HG03103 (cell line): ENCODE measurements at regions not wholly inside any gene's neighbourhood (a gene's known extent, or its start where the extent isn't known, plus 50 kb on each side); places are given as distances from the start of the nearest gene placed in this dataset.
"Not testable (repeated sequence)": the region's sequence is repeated elsewhere in the genome, so short reads cannot be mapped to it uniquely, and the experiment has no call there.

ENCODE experiments used
- ATAC-seq: cut with Tn5 transposase; IDR thresholded peaks from one replicate; pipeline ENCODE4 v1.9.1; 2021; ENCODE audit warnings: low read depth; ENCODE audit not compliant: unreplicated experiment

DNA sequence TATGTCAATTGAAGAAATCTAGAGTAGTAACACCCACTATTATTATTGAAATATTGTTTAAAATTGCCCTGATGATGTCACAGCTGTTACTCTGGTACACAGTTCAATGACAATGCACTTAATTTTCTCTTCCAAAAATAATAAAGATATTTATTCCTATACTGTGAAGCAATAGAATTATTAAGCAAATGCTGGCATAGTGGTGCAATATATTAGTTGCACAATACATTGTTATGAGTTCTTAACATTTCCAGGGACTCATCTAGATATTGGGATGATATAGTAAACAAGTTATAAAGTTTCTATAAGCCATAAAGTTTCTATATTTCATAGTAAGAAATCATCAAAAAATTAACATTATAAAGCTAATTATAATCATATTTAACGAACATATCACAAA is 897.8 kb downstream of the LRFN5 start:
- no peak for ATAC-seq

DNA sequence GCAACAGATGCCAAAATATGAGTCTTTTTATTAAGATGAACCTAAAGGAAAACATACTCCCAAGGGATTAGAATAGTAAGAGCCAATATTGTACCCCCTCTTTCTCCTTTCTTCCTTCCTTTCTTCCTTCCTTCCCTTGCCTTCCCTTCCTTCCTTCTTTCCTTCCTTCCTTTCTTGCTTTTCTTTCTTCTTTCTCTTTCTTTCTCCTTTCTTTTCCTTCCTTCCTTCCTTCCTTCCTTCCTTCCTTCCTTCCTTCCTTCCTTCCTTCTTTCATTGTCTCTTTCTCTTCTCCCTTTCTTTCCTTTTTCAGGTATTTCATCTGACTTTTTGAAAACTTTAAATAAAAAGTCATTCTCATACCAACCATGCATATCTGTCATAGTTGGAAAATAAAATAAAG is 892.5 kb downstream of the LRFN5 start:
- no peak for ATAC-seq

DNA sequence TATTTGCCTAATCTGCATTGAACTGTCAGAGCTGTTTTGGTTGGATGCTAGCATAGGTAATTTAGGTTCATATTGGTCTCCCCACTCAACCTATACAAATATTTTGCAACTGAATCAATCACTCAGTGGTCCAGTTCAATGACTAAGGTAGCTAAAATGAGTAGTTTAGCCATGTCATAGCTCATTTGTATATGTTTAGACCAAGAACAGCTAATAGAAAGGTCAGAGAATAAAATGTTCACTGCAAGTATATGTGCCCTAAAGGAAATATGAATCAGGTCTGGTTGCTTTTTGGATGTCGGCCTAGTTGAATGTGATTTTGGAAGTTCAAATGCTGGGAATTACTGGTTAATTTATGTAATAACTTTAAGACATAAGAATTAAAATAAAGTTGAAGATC is 883.9 kb downstream of the LRFN5 start:
- ATAC-seq, result no peak

DNA sequence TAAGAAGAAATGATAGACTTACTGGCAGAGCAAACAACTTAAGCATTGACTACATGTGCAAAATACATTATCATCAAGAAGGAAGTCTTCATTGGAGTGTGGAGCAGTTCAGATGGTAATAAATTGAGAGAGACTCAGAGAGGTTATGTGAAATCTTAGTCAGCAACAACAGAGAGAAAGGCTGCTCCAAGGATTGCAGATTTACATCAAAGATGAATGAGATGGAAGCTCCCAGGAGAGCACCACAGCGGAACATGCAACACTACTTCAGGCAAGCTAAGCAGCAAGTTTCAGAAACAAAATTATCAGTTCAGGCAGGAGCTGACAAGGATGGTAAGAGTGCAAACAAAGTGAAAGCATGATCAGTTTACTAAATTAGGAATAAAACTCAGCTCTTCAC is 882.3 kb downstream of the LRFN5 start:
- ATAC-seq, result no peak

DNA sequence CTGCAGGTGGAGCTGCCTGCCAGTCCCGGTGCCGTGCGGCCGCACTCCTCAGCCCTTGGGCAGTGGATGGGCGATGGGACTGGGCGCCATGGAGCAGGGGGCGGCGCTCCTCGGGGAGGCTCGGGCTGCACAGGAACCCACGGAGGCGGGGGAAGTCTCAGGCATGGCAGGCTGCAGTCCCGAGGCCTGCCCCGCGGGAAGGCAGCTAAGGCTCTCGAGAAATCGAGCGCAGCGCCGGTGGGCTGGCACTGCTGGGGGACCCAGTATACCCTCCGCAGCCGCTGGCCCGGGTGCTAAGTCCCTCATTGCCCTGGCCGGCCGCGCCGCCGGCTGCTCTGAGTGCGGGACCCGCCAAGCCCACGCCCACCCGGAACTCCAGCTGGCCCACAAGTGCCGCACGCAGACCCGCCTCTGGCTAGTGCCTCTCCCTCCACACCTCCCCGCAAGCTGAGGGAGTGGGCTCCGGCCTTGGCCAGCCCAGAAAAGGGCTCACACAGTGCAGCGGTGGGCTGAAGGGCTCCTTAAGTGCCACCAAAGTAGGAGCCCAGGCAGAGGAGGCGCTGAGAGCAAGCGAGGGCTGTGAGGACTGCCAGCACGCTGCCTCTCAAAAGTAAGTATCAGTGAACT is 875.8 kb downstream of the LRFN5 start:
- ATAC-seq, result not testable (repeated sequence)

DNA sequence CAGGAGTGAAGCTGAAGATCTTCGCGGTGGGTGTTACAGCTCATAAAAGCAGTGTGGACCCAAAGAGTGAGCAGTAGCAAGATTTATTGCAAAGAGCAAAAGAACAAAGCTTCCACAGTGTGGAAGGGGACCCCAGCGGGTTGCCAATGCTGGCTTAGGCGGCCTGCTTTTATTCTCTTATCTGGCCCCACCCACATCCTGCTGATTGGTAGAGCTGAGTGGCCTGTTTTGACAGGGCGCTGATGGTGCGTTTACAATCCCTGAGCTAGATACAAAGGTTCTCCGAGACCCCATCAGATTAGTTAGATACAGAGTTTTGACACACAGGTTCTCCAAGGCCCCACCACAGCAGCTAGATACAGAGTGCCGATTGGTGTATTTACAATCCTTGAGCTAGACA is 875.0 kb downstream of the LRFN5 start:
- ATAC-seq, result not testable (repeated sequence)

DNA sequence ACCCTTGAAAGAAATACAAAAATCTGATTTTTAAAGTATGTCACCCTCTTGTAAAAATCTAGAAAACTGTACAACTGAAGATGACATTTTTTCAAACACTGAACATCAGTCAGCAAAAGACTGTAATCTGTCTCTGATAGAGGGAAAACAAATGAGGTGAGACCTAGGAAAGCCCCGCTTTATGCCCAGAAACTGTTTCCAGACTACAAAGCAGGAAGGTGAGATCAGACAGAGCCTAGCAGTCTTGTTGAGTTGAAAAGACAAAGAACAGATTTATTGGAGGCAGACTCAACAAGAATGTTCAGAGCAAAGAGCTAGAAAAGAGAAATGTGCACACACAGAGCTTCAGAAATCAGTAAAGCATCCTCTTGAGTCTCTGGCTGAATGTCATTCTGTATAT is 873.6 kb downstream of the LRFN5 start:
- no peak for ATAC-seq

DNA sequence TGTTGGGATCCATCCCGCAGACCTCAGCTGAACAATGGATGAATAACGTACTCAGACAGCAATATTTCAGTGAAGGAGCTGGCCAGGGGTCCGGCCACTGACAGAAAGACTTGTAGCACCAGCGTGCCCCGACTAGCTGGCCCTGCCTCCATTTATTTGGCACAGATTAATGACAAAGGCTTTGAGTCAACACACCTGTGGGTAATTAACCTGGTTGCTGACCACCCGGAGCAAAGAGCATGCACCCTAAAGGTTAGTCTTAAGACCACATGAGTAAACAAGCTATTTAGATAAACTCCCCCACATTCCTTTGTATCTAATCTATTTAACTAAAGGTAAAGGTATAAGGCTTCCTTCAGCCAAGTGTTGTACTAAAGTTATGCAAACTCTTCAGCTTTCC is 868.6 kb downstream of the LRFN5 start:
- no peak for ATAC-seq

DNA sequence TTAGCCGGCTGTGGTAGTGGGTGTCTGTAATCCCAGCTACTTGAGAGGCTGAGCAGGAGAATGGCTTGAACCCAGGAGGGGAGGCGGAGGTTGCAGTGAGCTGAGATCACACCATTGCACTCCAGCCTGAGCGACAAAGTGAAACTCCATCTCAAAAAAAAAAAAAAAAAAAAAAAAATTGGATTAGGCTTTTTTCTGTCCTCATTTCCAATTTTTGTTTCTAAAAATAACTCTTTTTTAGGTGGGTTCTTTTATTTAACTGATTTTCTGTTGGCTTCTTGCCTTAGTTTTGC is 863.7 kb downstream of the LRFN5 start:
- no peak for ATAC-seq

DNA sequence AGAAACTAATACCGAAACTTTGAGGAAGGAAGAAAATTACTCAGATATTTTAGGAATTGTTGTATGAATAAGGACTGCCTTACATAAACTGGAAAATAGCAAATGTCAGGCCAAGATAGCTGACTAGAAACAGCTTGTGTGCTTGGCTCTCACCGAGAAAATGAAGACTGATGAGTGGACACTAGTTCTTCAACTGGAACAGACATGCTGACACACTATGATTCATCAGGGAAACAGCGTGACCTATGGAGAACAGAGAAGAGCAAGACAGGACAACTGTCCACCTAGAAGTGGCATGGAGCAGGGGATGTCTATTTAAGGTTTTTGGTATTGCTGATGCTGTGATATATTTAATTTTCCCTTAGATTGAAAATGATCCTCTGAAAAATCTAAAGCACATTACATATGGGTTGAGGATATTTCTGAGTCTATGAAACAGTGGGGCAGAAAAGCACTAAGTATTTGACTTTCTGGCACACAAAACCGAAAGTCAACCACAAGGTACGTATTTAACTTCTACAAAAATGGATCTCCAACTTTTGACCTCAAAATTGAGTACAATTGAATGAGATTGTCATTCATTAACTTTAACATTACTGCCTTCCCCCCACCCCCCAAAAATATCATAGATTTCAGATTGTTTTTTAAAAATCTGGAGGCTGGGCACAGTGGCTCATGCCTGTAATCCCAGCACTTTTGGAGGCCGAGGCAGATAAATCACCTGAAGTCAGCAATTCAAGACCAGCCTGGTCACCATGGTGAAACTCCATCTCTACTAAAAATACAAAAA is 863.2 kb downstream of the LRFN5 start:
- no peak for ATAC-seq

DNA sequence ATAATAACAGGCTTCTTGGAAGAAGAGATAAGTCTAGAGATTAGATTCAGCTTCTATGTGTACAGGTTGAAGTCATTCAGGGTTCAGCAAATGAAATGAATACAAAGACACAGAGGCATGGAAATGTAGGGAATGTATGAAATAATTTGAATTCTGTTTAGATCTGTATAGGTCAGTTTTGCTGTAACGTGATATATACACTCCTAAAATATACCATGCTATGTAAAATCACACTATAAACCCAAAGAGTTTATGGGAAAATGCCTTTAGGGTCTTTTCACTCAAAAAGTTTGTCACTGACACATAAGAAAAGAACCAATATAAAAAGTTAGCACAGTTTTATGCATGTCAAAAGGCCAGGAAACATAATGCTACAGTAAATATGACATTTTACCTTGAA is 854.0 kb downstream of the LRFN5 start:
- ATAC-seq, result no peak

DNA sequence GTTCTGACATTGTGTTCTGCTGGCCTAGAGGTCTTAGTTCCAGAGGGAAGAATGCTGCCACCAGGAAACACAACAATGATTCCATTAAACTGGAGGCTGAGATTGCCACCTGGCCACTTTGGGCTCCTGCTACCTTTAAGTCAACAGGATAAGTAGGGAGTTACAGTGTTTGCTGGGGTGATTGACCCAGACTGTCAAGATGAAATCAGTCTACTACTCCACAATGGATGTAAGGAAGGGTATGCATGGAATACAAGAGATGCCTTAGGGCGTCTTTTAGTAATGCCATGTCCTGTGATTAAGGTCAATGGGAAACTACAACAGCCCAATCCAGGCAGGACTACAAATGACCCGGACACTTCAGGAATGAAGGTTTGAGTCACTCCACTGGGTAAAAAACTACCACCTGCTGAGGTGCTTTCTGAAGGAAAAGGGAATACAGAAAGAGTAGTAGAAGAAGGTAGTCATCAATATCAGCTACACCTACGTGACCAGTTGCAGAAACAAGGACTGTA is 852.6 kb downstream of the LRFN5 start:
- no peak for ATAC-seq

DNA sequence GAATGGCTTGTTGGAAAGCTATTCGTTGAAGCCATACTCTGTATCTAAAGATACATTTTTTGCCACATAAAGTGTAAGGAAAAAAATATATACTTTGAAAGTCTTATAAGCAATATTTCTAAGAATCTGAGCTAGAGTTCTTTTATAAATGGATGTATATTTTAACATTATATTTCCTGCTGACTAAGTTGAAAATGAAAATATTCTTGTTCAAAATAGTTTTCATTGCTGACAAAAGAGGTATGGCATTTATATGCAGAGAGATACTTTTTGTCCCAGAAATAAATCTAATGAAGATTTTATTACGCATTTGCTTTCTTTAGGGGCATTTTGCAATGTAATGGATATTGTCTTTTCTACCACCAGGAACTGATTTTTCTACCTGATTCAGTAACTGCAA is 834.9 kb downstream of the LRFN5 start:
- ATAC-seq, result no peak

DNA sequence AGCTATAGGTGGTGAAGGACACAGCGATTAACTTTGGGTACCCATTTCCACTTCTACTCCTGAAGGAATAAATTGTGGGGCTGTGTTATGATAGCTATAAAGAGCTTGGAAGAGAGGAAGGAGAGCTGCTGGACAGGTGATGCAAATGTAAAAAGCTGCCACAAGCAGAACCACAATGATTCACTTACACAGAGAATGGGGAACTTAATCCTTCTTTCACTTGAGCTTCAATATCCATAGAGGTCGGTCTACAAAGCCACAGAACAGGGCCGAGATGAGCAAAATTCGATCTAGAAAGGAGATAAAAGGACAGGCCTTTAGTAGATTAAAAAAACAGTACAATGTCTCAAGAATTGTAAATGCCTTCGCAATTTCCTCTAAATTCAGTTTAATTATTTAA is 831.1 kb downstream of the LRFN5 start:
- no peak for ATAC-seq

DNA sequence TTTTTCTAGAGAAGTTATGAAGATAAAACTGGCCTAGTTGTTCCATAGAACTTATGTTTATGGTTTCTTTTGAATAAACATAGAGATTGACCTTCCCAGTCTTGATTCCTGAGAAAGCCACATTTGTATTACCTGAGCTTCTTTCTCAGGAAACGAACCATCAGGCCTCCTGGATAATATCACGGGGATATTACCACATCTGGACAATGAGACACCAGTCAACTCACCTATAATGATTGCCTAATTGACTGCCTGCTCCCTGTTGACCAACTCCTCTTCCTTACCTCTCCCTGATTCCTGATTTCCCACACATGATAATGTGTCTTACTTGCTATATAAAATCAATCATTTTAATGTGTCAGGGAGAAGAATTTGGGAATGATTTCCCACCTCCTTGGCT is 822.7 kb downstream of the LRFN5 start:
- no peak for ATAC-seq

DNA sequence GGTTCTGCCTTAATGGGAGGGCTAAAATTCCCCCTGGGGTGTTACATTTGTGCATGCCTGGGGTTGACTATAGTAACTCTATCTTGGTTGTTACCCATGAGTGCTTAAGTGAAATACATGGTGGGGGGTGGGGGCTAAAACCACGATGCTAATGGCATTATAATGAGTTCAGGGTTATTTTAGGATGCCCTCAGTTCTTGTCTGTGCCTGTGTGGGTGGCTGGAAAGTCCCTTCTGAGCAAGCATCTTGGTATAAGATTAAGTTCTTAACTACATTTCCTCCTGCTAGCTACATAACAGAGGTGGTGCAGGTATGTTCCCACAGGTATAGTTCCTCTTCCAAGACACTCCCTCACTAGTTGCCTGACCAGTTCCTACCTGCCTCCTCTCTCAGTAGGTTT is 822.3 kb downstream of the LRFN5 start:
- ATAC-seq, result peak; percentile 97

DNA sequence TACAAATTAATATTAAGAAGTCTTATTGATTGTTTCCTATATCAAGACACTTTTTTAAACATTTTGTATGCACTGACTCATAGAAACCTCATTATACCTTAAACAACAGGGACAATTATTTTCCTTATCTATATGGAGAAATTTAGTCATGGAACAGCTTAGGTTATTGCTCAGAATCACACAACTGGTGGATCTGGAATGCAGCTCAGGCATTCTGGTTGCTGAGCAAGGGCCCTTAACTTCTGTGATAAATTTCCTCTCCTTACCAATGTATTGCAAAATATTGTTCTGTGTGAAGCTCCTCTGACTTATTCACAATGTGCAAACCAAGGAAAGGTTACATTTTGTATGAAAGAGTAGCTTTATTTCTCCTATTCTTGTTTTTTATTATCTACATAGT is 817.8 kb downstream of the LRFN5 start:
- ATAC-seq, result no peak

DNA sequence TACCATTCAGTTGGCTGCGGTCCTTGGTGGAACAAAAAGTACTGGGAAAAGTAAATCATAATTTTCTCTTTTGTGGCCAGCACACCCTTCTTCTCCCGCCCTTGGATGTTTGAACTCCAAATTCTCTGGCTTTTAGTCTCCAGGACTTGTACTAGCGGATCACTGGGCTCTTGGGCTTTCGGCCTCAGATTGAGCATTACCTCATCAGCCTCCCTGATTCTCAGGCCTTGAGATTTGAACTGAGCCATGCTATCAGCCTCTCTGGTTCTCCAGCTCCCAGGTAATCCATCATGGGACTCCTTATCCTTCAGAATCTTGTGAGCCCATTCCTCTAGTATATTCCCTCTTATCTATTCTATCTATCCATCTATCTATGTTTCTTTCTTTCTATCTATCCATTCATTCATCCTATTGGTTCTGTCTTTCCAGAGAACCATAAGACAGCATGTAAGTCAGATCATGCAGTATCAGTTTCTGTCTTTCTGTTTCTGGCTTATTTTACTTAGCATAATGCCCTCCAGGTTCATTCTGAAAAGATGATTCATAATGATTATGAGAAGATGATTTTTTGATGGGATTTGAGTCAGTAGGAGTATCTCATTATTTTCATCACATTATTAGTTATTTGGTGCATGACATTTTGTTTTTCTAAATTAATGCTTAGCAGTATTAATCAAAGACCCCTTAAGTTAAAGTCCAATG is 814.9 kb downstream of the LRFN5 start:
- ATAC-seq, result no peak

DNA sequence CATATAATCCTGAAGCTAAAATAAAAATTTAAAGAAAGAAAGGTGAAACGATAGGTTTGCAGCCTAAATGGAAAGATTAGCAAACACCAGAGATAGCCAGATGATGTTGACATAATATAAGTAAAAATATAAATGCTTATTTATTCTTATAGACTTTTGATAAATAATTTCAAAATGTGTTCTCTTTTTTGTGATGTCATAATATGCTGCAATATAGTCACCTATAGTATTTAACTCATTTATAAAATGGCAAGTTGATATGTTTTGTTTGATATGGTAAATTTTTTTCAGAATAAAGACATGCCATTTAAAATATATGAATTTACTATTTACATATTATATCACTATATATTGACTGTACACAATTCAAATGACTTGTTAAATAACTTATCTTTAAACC is 813.4 kb downstream of the LRFN5 start:
- ATAC-seq, result no peak

DNA sequence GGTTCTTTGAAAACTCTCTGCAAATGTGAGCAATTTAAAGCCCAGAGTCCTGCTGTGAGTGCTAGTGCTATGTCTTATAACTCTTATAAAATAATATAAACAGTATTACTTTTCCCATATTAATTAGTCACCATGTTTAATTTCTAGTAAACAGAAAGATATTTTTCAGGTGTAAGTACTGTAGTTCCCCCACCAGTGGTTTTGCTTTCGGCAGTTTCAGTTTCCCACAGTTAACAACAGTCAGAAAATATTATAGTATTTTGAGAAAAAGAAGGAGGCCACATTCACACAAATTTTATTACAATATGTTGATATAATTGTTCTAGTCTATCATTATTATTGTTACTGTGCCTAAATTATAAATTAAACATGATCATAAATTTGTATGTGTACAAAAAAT is 800.5 kb downstream of the LRFN5 start:
- ATAC-seq, result no peak

DNA sequence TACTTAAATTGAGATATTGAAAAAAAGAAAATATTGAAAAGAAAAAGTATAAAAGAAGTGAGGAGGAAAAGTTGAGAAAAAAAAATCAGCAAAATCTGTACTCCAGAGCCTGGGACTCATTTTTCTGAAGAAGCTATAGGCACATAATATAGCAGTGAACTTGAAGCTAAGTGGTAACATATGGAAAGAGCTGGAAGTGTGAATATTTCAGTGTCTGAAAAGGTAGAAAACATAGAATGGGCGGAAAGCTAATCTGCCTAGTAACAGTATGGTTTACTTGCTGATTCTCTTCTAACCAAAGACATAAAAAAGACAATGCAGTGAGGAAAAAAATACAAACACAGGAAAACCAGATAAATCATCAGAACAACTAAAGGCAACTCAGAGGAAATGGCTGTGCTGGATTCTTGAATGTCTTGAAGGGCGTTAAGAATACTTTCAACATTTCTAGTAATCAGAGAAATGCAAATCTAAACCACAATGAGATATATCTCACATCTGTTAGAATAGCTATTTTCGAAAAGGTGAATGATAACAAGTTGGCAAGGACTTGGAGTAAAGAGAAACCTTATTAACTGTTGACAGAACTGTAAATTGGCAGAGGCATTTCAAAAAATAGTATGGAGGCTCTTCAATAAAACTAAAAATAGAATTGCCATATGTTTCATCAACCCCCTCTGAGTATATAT is 784.6 kb downstream of the LRFN5 start:
- no peak for ATAC-seq
